ENCODE measurements at regions not wholly inside any gene's neighbourhood (a gene's known extent, or its start where the extent isn't known, plus 50 kb on each side); places are given as distances from the start of the nearest gene placed in this dataset.

DNA sequence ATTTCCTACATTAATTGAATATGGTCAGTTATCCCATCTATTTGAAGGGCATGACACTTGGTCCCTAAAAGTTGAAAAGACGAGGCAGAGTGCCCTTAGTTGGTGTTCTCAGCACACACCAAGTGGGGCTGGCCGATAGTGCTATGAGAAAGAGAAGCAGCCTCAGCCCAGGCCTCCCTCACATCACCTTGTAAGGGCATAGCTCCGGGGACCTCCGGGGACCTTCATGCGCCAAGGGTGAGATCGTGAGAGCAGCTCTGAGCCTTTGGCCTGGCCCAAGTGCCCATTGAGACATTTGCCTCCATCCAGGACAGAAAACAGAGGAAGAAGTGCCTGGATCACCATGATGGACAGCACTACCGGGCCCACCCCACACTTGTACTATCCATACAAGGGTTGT is 244.3 kb upstream of the COPS8 start:
- Histone ChIP-seq H3K4me3 (no peak overlapping the region), H3K4me1 (ENCODE audit: low read depth) (no peaks in the 10 kb centered on the region), H3K27me3 (no peaks in the 10 kb centered on the region), H3K36me3 (no peaks in the 10 kb centered on the region), H3K9me3 (ENCODE audit: low read depth) (no peaks in the 10 kb centered on the region), H3K27ac (no peak overlapping the region)
- no peak for DNase-seq (ENCODE audit: low read depth in 1 of 2, low spot score in 1 of 2)
- TF ChIP-seq CTCF (IDR thresholded peaks at IDR 0.05; ENCODE audit: low read depth, low read length) = no peak

- H3K9me3 ChIP-seq (ENCODE audit: low read depth) = no peaks in the 10 kb centered on the region
- H3K36me3 ChIP-seq = no peaks in the 10 kb centered on the region
- H3K4me3 ChIP-seq = no peak overlapping the region
- H3K4me1 ChIP-seq (ENCODE audit: low read depth) = no peaks in the 10 kb centered on the region
- H3K27ac ChIP-seq = no peak overlapping the region
- no peak for DNase-seq (ENCODE audit: low read depth in 1 of 2, low spot score in 1 of 2)
- no peaks in the 10 kb centered on the region for H3K27me3 ChIP-seq
- TF ChIP-seq CTCF (IDR thresholded peaks at IDR 0.05; ENCODE audit: low read depth, low read length) = no peak
These were observed 242.3 kb upstream of the COPS8 start for GRCh38 chr2:236843161-236843968.

- no peaks in the 10 kb centered on the region for H3K4me1 ChIP-seq (ENCODE audit: low read depth)
- no peaks in the 10 kb centered on the region for H3K9me3 ChIP-seq (ENCODE audit: low read depth)
- no peak for DNase-seq (ENCODE audit: low read depth in 1 of 2, low spot score in 1 of 2)
- no peak overlapping the region for H3K4me3 ChIP-seq
- H3K27ac ChIP-seq = no peak overlapping the region
- H3K36me3 ChIP-seq = no peaks in the 10 kb centered on the region
- no peaks in the 10 kb centered on the region for H3K27me3 ChIP-seq
- no peak for TF ChIP-seq CTCF (IDR thresholded peaks at IDR 0.05; ENCODE audit: low read depth, low read length)
These were observed 241.0 kb upstream of the COPS8 start for GRCh38 chr2:236844711-236845110.

DNA sequence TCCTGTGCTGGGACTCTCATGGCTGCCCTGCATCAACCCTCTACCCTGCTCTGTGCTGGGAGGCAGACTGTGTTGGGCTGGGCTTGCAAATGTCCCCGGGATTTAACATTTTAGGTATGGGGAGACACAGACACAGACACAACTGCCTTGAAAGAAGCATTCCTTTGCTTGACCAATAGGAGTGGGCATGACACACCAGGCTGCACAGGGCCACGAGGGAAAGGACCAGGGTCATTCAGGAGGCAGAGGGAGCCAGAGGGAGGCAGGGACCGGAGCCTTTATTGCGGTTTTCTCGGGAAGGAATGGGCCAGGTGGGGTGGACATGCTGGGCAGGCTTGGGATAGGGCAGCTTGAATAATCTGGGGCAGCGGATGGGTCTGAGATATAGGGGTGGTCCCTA is 238.7 kb upstream of the COPS8 start:
- Histone ChIP-seq H3K36me3 (no peaks in the 10 kb centered on the region), H3K27ac (no peak overlapping the region), H3K4me3 (no peak overlapping the region), H3K4me1 (ENCODE audit: low read depth) (no peaks in the 10 kb centered on the region), H3K9me3 (ENCODE audit: low read depth) (no peaks in the 10 kb centered on the region), H3K27me3 (no peaks in the 10 kb centered on the region)
- TF ChIP-seq CTCF (IDR thresholded peaks at IDR 0.05; ENCODE audit: low read depth, low read length) = no peak
- no peak for DNase-seq (ENCODE audit: low read depth in 1 of 2, low spot score in 1 of 2)

DNA sequence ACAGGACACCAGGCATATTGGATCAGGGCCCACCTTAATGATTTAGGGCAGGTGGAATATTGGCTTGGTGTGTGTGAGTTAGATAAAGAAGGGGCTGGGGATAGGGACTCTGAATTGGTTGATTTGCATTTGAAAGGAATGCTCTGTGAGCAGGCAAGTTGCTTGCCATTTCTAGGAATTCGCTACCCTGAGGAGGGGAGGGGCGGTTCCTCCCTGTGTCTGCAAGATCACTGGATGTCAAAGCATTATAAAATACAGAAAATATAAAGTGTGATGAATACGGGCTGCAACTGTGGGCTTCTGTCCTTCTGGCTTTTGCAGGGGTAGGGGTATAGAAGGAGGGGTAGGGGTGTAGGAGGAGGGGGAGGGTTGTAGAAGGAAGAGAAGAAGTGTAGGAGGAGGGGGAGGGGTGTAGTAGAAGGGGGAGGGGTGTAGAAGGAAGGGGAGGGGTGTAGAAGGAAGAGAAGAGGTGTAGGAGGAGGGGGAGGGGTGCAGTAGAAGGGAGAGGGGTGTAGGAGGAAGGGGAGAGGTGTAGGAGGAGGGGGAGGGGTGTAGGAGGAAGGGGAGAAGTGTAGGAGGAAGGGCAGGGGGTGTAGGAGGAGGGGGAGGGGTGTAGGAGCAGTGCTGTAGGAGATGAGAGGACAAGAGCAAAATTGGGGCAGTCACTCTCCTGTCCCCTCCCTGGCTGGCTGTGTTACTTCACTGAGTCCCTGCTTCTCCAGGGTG is 238.0 kb upstream of the COPS8 start:
- Histone ChIP-seq H3K4me3 (no peak overlapping the region), H3K36me3 (no peaks in the 10 kb centered on the region), H3K27me3 (no peaks in the 10 kb centered on the region), H3K4me1 (ENCODE audit: low read depth) (no peaks in the 10 kb centered on the region), H3K27ac (no peak overlapping the region), H3K9me3 (ENCODE audit: low read depth) (no peaks in the 10 kb centered on the region)
- DNase-seq (ENCODE audit: low read depth in 1 of 2, low spot score in 1 of 2) = no peak
- TF ChIP-seq CTCF (IDR thresholded peaks at IDR 0.05; ENCODE audit: low read depth, low read length) = no peak
